GM13977 (cell line): ENCODE measurements at regions not wholly inside any gene's neighbourhood (a gene's known extent, or its start where the extent isn't known, plus 50 kb on each side); places are given as distances from the start of the nearest gene placed in this dataset.

Experiments used
- DNase-seq: peaks from one replicate; pipeline ENCODE4 v3.0.0; 2012; ENCODE audit warnings: low spot score
- in situ Hi-C: fragments of 300-500 bp; cut with MboI; formaldehyde crosslinking; loops from one replicate; pipeline ENCODE4 v1.12.0; 2022; ENCODE audit warnings: low sequenced_read_pairs, low pct_unique_long_range_greater_than_20kb, mixed read lengths, inconsistent platforms; ENCODE audit not compliant: unreplicated experiment
- TF ChIP-seq, protein P1 (sequence below): IDR thresholded peaks from 2 replicates; pipeline ENCODE4 v1.5.1; 2012; ENCODE audit warnings: mild to moderate bottlenecking, control low read depth; ENCODE audit not compliant: insufficient read depth; ENCODE audit errors: extremely low read depth, missing control alignments

DNA sequence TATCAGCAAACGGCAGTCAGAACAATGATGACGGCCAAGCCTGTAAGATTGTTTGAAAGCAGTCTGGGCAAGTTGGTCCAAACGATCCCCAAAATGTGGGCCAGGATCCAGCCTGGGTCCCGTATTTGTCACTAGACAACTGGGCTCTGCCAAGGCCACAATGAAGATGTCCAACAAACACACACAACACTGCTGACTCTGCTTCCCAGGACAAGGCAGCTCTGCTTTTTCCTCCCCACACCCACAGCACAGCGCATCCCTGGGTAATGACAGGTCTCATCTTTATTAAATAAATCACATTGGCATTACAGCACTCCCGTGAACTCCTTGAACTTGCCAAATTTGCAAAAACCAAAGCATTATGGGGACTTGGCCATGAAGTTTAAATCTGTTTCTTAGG is 424.1 kb upstream of the ACTBL2 start:
- DNase-seq, result no peak
- TF ChIP-seq, protein P1, sequence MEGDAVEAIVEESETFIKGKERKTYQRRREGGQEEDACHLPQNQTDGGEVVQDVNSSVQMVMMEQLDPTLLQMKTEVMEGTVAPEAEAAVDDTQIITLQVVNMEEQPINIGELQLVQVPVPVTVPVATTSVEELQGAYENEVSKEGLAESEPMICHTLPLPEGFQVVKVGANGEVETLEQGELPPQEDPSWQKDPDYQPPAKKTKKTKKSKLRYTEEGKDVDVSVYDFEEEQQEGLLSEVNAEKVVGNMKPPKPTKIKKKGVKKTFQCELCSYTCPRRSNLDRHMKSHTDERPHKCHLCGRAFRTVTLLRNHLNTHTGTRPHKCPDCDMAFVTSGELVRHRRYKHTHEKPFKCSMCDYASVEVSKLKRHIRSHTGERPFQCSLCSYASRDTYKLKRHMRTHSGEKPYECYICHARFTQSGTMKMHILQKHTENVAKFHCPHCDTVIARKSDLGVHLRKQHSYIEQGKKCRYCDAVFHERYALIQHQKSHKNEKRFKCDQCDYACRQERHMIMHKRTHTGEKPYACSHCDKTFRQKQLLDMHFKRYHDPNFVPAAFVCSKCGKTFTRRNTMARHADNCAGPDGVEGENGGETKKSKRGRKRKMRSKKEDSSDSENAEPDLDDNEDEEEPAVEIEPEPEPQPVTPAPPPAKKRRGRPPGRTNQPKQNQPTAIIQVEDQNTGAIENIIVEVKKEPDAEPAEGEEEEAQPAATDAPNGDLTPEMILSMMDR, result no peak
- in situ Hi-C loops, result no loop called here

DNA sequence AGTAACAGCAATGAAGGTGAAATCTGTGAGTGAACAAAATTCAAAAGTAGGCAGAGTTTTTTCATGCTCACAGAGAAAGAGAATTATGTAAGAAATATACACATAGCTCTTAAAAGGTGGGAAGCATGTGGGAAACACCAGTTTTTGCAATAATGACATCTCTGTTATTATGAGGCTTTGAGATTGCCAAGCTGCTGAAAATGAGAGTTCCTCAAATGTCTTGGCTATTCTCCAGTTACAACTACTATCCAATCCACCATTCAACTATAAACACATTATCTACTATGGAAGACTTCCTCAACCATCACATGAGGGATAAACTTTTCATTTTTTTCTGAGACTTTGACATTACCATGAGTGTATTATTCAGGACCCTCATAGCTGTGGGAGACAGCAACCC is 420.8 kb upstream of the ACTBL2 start:
- DNase-seq, result no peak
- in situ Hi-C loops, result no loop called here
- TF ChIP-seq, protein P1, result no peak

DNA sequence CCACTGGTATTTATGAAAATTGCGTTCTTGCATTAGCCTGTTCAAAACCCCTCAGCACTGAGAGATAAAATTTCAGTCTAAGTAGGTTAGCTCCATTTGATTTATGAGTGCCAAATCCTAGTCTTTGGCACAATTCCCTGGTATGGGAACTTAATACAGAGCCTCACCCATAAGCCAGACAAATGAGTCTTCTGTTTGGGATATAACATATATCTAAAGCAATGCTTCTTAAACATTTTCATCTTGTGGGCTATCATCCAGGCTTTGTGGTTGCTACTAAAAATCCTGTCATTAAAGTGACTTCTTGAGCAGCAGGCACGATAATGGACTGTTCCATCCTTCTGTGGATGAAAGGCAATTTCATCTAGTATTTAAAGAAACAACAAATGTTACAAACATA is 419.5 kb upstream of the ACTBL2 start:
- in situ Hi-C loops, result no loop called here
- TF ChIP-seq, protein P1, result no peak
- no peak for DNase-seq

DNA sequence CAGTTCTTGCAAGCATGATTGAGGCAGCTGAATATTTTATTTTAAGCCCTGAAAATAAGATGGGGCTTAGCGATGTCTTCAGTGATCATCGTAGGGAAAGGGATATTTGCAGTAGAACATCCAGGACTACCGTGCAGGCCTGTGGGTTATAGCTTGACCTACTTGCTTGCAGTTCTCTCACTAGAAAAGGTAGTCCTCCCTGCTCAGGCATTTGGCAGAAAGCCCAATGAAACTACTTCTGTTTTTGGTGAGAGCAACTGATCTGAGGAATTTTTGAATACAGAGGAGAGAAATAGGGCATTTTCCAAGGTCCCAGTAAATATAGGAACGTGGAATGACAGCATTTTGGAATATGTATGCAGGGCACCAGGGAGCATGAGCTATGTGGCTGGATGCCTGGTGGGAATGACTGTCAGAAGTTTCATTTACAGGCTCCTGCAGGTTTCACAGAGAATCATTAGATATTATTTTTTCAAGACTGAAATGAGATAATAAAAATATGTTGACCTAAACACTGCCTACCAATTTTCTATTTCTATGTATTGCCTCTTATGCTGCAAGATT is 417.9 kb upstream of the ACTBL2 start:
- no peak for DNase-seq
- TF ChIP-seq, protein P1, result no peak
- in situ Hi-C loops, result no loop called here

DNA sequence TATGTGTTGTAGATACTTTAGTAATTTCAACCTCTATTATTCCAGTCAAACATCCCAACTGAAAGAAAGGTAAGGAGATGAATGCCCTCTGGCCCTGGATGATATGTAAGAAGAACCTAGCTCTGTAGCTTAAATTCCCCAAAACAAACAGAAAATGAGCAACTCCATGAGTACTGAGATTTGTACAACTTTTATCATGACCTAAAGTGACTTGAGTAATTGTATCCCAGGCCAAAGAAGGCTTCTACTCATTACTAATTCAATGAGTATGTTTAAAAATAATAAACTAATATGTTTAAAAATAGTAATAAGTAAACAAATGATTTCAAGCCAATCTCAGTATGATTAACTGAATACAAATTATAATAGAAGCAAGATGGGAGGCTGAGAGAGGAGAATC is 414.0 kb upstream of the ACTBL2 start:
- in situ Hi-C loops, result loop anchor here (25.0 kb wide), 1 partner anchor 566 kb away; the partner anchor contains the start of gene PLK2
- no peak for DNase-seq
- TF ChIP-seq, protein P1, result no peak

DNA sequence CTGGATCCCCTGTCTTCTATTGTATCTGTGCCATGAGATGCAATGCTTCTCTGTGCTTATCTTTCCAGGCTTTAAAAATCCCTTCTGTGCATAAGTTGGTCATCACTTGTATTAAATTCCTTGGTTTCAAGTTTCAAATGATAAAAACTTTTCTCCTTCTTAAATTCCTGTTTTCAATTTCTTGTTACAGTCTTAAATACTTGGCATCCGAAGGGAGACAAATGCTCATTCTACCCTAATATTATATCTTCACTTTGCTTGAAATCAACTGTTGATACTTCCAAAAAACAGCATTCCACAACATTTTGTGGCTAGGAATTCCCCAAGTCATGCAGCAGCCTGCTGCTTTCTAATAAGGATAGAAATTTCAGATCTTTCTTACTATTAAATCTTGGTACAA is 413.2 kb upstream of the ACTBL2 start:
- TF ChIP-seq, protein P1, result no peak
- in situ Hi-C loops, result loop anchor here (25.0 kb wide), 1 partner anchor 567 kb away; the partner anchor contains the start of gene PLK2
- DNase-seq, result no peak
